ENCODE measurements at regions not wholly inside any gene's neighbourhood (a gene's known extent, or its start where the extent isn't known, plus 50 kb on each side); places are given as distances from the start of the nearest gene placed in this dataset.

DNA sequence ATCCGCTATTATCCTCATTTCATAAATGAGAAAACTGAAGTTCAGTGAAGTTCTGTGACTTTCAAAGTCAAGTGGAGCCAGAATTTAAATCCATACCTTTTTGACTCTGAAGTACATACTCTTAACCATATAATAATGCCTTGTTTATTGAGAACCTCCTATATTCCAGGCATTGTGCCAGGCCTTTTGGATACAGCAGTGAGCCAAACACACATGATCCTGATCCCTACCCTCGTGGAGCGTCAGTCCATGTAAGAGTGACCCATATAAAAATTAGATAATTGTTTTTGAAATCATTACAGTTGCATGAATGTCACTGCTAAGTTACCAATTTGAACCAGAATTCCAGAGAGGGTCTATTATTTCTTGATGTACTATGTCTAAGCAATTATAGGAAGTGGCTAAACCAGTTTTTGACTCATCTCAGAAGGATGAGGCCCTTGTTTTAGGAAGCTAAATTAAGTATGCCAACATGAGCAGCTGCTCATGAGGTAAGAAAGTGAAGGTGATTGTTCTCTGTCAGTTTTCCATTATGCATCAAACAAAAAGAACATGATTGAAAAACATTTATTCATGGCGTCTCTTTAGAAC is 289.5 kb downstream of the GLUD2 start:
- Mint-ChIP-seq H3K9me3 (no peaks in the 10 kb centered on the region), H3K4me3 (no peak overlapping the region), H3K4me1 (no peaks in the 10 kb centered on the region), H3K27ac (no peak overlapping the region), H3K36me3 (no peaks in the 10 kb centered on the region), H3K27me3 (peaks cover 0 to 3% of the 10 kb centered on the region in 2 donors)
- CTCF ChIA-PET = no interaction called here
- Histone ChIP-seq H3K36me3 (ENCODE audit: insufficient read depth, low read length) (no peaks in the 10 kb centered on the region), H3K4me1 (ENCODE audit: insufficient read depth, low read length) (no peaks in the 10 kb centered on the region), H3K4me3 (ENCODE audit: low read length) (no peak overlapping the region), H3K27ac (ENCODE audit: low read depth, low read length) (no peak overlapping the region), H3K27me3 (ENCODE audit: insufficient read depth, low read length, poor library complexity, severe bottlenecking) (no peaks in the 10 kb centered on the region), H3K9me3 (ENCODE audit: low read length) (no peaks in the 10 kb centered on the region)
- POLR2A ChIA-PET = no interaction called here
- no peak for DNase-seq

DNA sequence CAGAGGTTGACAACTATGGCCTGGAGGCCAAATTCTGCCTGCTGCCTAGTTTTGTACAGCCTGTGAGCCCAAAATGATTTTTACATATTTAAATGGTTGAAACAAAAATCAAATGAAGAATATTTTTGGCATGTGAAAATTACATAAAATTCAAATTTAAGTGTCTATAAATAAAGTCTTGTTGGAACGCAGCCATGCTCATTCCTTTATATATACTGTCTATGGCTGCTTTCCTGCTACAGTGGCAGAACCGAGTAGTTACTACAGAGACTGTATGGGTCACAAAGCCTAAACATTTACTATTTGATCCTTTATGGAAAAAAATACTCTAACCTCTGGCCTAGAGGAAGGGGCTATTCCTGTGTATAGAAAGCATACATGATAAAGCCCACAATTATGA is 290.4 kb downstream of the GLUD2 start:
- ChIA-PET CTCF (no interaction called here), POLR2A (no interaction called here)
- Histone ChIP-seq H3K9me3 (ENCODE audit: low read length) (no peaks in the 10 kb centered on the region), H3K4me3 (ENCODE audit: low read length) (no peak overlapping the region), H3K36me3 (ENCODE audit: insufficient read depth, low read length) (no peaks in the 10 kb centered on the region), H3K27me3 (ENCODE audit: insufficient read depth, low read length, poor library complexity, severe bottlenecking) (no peaks in the 10 kb centered on the region), H3K4me1 (ENCODE audit: insufficient read depth, low read length) (no peaks in the 10 kb centered on the region), H3K27ac (ENCODE audit: low read depth, low read length) (no peak overlapping the region)
- H3K4me3 Mint-ChIP-seq = no peak overlapping the region
- no peak for DNase-seq
- H3K27ac Mint-ChIP-seq = no peak overlapping the region
- peaks cover 0 to 3% of the 10 kb centered on the region in 2 donors for H3K27me3 Mint-ChIP-seq
- no peaks in the 10 kb centered on the region for H3K36me3 Mint-ChIP-seq
- no peaks in the 10 kb centered on the region for H3K9me3 Mint-ChIP-seq
- no peaks in the 10 kb centered on the region for H3K4me1 Mint-ChIP-seq

DNA sequence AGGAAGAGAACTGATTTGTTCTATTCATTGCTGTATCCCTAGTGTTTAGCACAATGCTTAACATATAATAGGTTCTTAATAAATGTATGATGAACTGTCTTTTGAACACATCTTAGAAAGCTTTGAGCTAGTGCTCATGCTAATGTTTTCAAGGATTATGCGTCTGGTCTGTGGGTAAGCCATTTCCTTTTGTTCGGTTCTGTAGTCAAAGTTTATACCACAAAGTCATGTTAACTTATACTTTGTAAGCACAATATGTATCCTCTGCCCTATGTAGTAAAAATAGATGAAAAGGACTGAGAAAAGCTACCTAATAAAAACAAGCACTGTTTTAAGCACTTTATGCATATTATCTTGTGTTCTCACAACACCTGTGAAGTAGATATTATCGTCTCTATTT is 301.9 kb downstream of the GLUD2 start:
- CTCF ChIA-PET = no interaction called here
- Histone ChIP-seq H3K9me3 (ENCODE audit: low read length) (no peaks in the 10 kb centered on the region), H3K4me3 (ENCODE audit: low read length) (no peak overlapping the region), H3K36me3 (ENCODE audit: insufficient read depth, low read length) (no peaks in the 10 kb centered on the region), H3K4me1 (ENCODE audit: insufficient read depth, low read length) (no peaks in the 10 kb centered on the region), H3K27ac (ENCODE audit: low read depth, low read length) (no peak overlapping the region), H3K27me3 (ENCODE audit: insufficient read depth, low read length, poor library complexity, severe bottlenecking) (no peaks in the 10 kb centered on the region)
- no peak overlapping the region for H3K27ac Mint-ChIP-seq
- no peak overlapping the region for H3K4me3 Mint-ChIP-seq
- H3K36me3 Mint-ChIP-seq = no peaks in the 10 kb centered on the region
- DNase-seq = no peak
- POLR2A ChIA-PET = no interaction called here
- no peaks in the 10 kb centered on the region for H3K4me1 Mint-ChIP-seq
- H3K9me3 Mint-ChIP-seq = peaks cover 0 to 6% (median 2%) of the 10 kb centered on the region in 5 donors
- H3K27me3 Mint-ChIP-seq = peaks cover 0 to 2% of the 10 kb centered on the region in 2 donors

DNA sequence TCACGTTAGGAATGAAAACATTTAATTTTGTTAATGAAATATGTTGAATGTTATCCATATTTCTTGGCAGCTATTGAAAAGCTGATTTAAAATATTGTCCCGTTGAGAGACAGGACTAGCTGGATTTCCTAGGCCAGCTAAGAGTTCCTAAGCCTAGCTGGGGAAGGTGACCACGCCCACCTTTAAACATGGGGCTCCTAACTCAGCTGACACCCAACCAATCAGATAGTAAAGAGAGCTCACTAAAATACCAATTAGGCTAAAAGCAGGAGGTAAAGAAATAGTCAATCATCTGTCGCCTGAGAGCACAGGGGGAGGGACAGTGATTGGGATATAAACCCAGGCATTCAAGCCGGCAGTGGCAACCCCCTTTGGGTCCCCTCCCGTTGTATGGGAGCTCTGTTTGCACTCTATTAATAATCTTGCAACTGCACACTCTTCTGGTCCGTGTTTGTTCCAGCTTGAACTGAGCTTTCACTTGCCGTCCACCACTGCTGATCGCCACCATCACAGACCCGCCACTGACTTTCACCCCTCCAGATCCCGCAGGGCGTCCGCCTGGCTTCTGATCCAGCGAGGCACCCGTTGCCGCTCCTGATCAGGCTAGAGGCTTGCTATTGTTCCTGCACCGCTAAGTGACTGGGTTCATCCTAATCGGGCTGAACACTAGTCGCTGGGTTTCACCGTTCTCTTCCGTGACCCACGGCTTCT is 308.9 kb downstream of the GLUD2 start:
- no peak for DNase-seq
- no peaks in the 10 kb centered on the region for H3K36me3 Mint-ChIP-seq
- no peak overlapping the region for H3K27ac ChIP-seq (ENCODE audit: low read depth, low read length)
- ChIA-PET CTCF (no interaction called here), POLR2A (no interaction called here)
- H3K4me1 Mint-ChIP-seq = no peaks in the 10 kb centered on the region
- H3K27ac Mint-ChIP-seq = no peak overlapping the region
- no peaks in the 10 kb centered on the region for H3K36me3 ChIP-seq (ENCODE audit: insufficient read depth, low read length)
- H3K4me1 ChIP-seq (ENCODE audit: insufficient read depth, low read length) = no peaks in the 10 kb centered on the region
- H3K4me3 Mint-ChIP-seq = no peak overlapping the region
- no peaks in the 10 kb centered on the region for H3K27me3 Mint-ChIP-seq
- H3K9me3 Mint-ChIP-seq = peaks cover 0 to 7% (median 0%) of the 10 kb centered on the region in 5 donors
- no peaks in the 10 kb centered on the region for H3K27me3 ChIP-seq (ENCODE audit: insufficient read depth, low read length, poor library complexity, severe bottlenecking)
- no peaks in the 10 kb centered on the region for H3K9me3 ChIP-seq (ENCODE audit: low read length)
- H3K4me3 ChIP-seq (ENCODE audit: low read length) = no peak overlapping the region

DNA sequence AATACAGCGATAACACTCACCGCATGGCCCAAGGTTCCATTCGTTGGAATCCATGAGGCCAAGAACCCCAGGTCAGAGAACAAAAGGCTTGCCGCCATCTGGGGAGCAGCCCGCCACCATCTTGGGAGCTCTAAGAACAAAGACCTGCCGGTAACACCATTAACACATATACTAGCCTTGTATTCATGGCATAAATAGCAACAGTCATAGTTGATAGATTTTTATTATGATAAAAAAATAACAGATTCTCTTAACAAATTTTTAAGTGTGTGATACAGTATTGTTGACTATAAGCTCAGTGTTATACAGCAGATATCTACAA is 309.4 kb downstream of the GLUD2 start:
- no peak overlapping the region for H3K4me3 ChIP-seq (ENCODE audit: low read length)
- H3K36me3 ChIP-seq (ENCODE audit: insufficient read depth, low read length) = no peaks in the 10 kb centered on the region
- H3K4me1 ChIP-seq (ENCODE audit: insufficient read depth, low read length) = no peaks in the 10 kb centered on the region
- ChIA-PET POLR2A (no interaction called here), CTCF (no interaction called here)
- peaks cover 0 to 4% (median 0%) of the 10 kb centered on the region in 5 donors for H3K9me3 Mint-ChIP-seq
- no peak for DNase-seq
- H3K27me3 ChIP-seq (ENCODE audit: insufficient read depth, low read length, poor library complexity, severe bottlenecking) = no peaks in the 10 kb centered on the region
- H3K36me3 Mint-ChIP-seq = no peaks in the 10 kb centered on the region
- no peak overlapping the region for H3K4me3 Mint-ChIP-seq
- no peak overlapping the region for H3K27ac ChIP-seq (ENCODE audit: low read depth, low read length)
- no peak overlapping the region for H3K27ac Mint-ChIP-seq
- H3K4me1 Mint-ChIP-seq = no peaks in the 10 kb centered on the region
- no peaks in the 10 kb centered on the region for H3K27me3 Mint-ChIP-seq
- no peaks in the 10 kb centered on the region for H3K9me3 ChIP-seq (ENCODE audit: low read length)

DNA sequence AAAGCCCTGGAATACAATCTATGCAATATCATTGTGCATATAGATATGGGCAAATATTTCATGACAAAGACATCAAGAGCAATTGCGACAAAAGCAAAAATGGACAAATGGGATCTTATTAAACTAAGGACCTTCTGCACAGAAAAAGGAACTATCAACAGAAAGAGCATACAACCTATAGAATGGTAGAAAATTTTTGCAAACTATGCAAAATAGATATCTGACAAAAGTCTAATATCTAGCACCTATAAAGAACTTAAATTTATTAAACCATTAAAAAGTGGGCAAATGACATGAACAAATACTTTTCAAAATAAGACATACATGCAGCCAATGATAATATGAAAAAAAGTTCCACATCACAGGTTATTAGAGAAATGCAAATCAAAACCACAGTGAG is 312.9 kb downstream of the GLUD2 start:
- Mint-ChIP-seq H3K9me3 (peaks cover 0 to 4% (median 0%) of the 10 kb centered on the region in 5 donors), H3K36me3 (no peaks in the 10 kb centered on the region), H3K27me3 (no peaks in the 10 kb centered on the region), H3K27ac (no peak overlapping the region), H3K4me1 (no peaks in the 10 kb centered on the region), H3K4me3 (no peak overlapping the region)
- H3K27me3 ChIP-seq (ENCODE audit: insufficient read depth, low read length, poor library complexity, severe bottlenecking) = no peaks in the 10 kb centered on the region
- POLR2A ChIA-PET = no interaction called here
- CTCF ChIA-PET = no interaction called here
- no peak overlapping the region for H3K27ac ChIP-seq (ENCODE audit: low read depth, low read length)
- no peak for DNase-seq
- no peaks in the 10 kb centered on the region for H3K4me1 ChIP-seq (ENCODE audit: insufficient read depth, low read length)
- H3K9me3 ChIP-seq (ENCODE audit: low read length) = no peaks in the 10 kb centered on the region
- no peak overlapping the region for H3K4me3 ChIP-seq (ENCODE audit: low read length)
- H3K36me3 ChIP-seq (ENCODE audit: insufficient read depth, low read length) = no peaks in the 10 kb centered on the region

DNA sequence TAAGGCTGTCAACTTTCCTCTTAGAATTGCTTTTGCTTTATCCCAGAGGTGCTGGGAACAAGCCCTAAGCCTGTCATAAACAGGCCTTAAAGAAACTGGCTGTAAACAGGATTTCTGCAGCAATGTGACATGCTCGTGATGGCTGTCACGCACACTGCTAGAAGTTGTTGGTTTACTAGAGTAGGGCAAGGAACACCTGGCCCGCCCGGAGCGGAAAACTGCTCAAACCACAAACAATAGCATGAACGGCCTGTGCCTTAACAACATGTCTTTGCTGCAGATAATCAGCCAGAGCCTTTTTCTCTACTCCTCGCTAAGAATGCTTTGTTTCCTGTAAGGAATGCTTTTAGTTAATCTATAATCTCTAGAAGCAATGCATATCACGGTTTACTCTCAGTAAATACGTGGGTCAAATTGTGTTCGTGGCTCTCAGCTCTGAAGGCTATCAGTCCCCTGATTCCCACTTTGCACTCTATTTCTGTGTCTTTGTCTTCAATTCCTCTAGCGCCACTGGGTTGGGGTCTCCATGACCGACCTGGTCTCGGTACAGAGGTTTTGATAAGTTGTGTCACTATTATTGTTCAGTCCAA is 318.3 kb downstream of the GLUD2 start:
- Mint-ChIP-seq H3K27ac (no peak overlapping the region), H3K4me3 (no peak overlapping the region)
- H3K27ac ChIP-seq (ENCODE audit: low read depth, low read length) = no peak overlapping the region

DNA sequence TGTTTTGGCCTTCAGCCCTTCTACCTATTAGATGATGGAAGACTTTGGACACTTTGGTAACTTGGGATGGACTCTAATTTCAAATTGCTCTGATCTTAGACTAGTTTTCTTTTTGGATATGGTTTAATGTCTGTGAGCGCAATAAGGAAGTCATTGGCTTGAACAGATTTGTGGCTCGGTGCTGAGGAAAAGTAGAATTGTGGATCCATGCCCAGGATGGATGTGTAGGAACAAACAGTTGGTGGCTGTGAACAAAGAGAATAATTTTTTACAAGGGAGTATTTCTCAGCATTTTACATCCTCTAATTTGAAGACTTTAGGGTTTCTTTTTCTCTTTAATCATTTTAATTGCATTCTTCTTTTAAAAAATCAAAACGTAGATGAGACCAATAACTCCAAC is 327.1 kb downstream of the GLUD2 start:
- H3K4me1 ChIP-seq (ENCODE audit: insufficient read depth, low read length) = no peaks in the 10 kb centered on the region
- CTCF ChIA-PET = no interaction called here

More for the DNA sequence above, 318.3 kb downstream of the GLUD2 start:
- H3K4me1 ChIP-seq (ENCODE audit: insufficient read depth, low read length) = no peaks in the 10 kb centered on the region
- no peak overlapping the region for H3K4me3 ChIP-seq (ENCODE audit: low read length)
- Mint-ChIP-seq H3K4me1 (no peaks in the 10 kb centered on the region), H3K36me3 (no peaks in the 10 kb centered on the region), H3K9me3 (peaks cover 0 to 5% (median 0%) of the 10 kb centered on the region in 5 donors), H3K27me3 (no peaks in the 10 kb centered on the region)
- no peaks in the 10 kb centered on the region for H3K36me3 ChIP-seq (ENCODE audit: insufficient read depth, low read length)
- ChIA-PET POLR2A (no interaction called here), CTCF (no interaction called here)
- H3K27me3 ChIP-seq (ENCODE audit: insufficient read depth, low read length, poor library complexity, severe bottlenecking) = no peaks in the 10 kb centered on the region
- no peaks in the 10 kb centered on the region for H3K9me3 ChIP-seq (ENCODE audit: low read length)
- DNase-seq = no peak

More for the DNA sequence above, 327.1 kb downstream of the GLUD2 start:
- Histone ChIP-seq H3K27ac (ENCODE audit: low read depth, low read length) (no peak overlapping the region), H3K27me3 (ENCODE audit: insufficient read depth, low read length, poor library complexity, severe bottlenecking) (no peaks in the 10 kb centered on the region), H3K4me3 (ENCODE audit: low read length) (no peak overlapping the region), H3K9me3 (ENCODE audit: low read length) (no peaks in the 10 kb centered on the region), H3K36me3 (ENCODE audit: insufficient read depth, low read length) (no peaks in the 10 kb centered on the region)
- POLR2A ChIA-PET = no interaction called here
- Mint-ChIP-seq H3K9me3 (peaks cover 0 to 2% (median 0%) of the 10 kb centered on the region in 5 donors), H3K4me3 (no peak overlapping the region), H3K36me3 (no peaks in the 10 kb centered on the region), H3K27ac (no peak overlapping the region), H3K4me1 (no peaks in the 10 kb centered on the region), H3K27me3 (peaks cover 0 to 1% of the 10 kb centered on the region in 2 donors)
- no peak for DNase-seq
